Activated naive CD4-positive, alpha-beta T cell treated with anti-CD3 and anti-CD28 coated beads, Interleukin-2, amount 50 U/mL, for 72 hours (primary cell): ENCODE measurements at regions not wholly inside any gene's neighbourhood (a gene's known extent, or its start where the extent isn't known, plus 50 kb on each side); places are given as distances from the start of the nearest gene placed in this dataset.

Source experiments
- ATAC-seq, 2 donors: fragments of 150-1000 bp; cut with Tn5 transposase; 2 replicates each; pipeline ENCODE4 v1.10.0; 2021; ENCODE audit warnings: mild to moderate bottlenecking in 2 of 2, moderate library complexity in 2 of 2
- DNase-seq, 2 donors: peaks; one replicate each; pipeline ENCODE4 v3.0.0; 2021 to 2022; ENCODE audit warnings: low spot score in 2 of 2
- H3K27ac Mint-ChIP-seq, 2 donors: one replicate each; pipeline ENCODE4 v1.8.0; 2022; ENCODE audit warnings: mild to moderate bottlenecking in 2 of 2, mixed read lengths in 2 of 2
- H3K36me3 Mint-ChIP-seq, 2 donors: one replicate each; pipeline ENCODE4 v1.8.0; 2022; ENCODE audit warnings: mixed read lengths in 2 of 2
- H3K9me3 Mint-ChIP-seq, 2 donors: one replicate each; pipeline ENCODE4 v1.8.0; 2022; ENCODE audit warnings: mixed read lengths in 2 of 2

DNA sequence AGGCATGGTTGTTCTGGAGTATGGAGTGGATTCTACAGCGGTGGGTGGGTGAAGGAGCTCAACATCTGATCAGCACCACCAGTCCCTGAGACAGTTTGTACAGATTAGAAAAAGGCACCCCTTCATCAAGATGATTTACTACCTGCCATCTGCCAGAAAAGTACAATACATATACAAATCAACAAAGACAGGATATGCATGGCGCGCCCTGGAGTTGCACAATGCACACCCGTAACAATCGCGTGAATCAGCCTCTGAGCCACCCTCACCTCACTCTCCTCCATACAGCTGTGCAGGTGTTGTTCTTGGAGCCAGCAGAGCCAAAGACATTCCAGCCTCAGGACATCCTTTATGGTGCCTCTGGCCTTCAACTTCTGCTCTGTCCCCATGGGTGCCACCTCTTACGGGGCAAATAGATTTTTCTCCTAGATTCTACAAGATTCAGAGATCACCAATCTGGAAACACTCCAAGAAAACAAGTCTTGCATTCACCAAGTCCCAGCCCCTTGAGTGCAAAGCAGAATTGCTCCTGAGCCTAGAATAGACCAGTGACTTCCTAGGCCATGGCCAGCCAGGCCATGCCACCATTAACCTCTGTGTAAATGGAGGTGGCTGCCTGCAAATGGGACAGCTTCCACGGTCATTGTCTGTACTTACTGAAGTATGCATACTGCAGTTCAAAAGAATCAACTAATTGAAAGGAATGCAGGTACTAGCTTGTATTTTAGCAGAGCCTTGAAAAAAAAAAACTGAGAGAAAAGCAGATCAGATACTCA is 490.9 kb downstream of the SOX6 start:
- Mint-ChIP-seq H3K27ac (no peak overlapping the region), H3K36me3 (no peaks in the 10 kb centered on the region), H3K9me3 (peaks cover 4 to 9% of the 10 kb centered on the region in 2 donors)
- ATAC-seq (no peak), DNase-seq (no peak)

DNA sequence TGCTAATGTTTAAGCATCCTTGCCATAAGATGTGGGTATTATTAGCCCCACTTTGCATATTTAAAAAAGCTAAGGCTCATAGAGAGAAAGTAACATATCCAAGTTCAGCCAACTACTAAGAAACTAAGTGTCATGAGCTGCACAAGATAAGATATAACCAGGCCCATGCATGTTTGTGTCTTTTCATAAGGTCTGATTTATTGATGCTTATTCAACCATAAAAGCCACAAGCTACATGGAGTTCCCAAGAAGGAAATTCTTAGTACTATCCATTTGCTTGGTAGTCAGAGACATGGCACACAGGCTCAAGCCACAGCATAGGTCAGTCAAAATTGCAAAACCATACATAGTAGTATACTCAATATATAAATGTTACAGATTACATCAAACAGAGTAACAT is 488.5 kb downstream of the SOX6 start:
- Mint-ChIP-seq H3K9me3 (peaks cover 6% of the 10 kb centered on the region in 2 donors), H3K36me3 (no peaks in the 10 kb centered on the region), H3K27ac (no peak overlapping the region)
- ATAC-seq: no peak
- DNase-seq: no peak

DNA sequence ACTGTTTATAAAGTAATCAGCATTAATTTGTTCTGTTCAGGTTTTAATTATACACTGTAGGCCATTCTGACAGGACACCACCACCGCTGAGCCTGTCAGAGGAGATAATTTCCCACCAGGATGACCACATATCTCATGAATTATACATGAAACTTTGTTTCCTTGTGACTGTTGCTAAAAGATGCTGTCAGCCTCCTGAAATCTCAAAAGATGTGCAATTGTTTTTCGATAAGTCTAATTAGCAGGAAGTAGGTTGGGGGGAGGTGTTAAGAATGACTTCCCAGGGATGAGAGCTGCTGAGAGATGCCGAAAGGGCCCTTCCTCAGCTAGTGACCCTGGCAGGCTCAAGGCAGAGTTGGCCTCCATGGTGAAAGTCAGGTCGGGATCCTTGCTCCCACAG is 485.4 kb downstream of the SOX6 start:
- Mint-ChIP-seq H3K36me3 (no peaks in the 10 kb centered on the region), H3K27ac (no peak overlapping the region), H3K9me3 (peaks cover 0 to 6% of the 10 kb centered on the region in 2 donors)
- no peak for DNase-seq
- ATAC-seq: no peak

DNA sequence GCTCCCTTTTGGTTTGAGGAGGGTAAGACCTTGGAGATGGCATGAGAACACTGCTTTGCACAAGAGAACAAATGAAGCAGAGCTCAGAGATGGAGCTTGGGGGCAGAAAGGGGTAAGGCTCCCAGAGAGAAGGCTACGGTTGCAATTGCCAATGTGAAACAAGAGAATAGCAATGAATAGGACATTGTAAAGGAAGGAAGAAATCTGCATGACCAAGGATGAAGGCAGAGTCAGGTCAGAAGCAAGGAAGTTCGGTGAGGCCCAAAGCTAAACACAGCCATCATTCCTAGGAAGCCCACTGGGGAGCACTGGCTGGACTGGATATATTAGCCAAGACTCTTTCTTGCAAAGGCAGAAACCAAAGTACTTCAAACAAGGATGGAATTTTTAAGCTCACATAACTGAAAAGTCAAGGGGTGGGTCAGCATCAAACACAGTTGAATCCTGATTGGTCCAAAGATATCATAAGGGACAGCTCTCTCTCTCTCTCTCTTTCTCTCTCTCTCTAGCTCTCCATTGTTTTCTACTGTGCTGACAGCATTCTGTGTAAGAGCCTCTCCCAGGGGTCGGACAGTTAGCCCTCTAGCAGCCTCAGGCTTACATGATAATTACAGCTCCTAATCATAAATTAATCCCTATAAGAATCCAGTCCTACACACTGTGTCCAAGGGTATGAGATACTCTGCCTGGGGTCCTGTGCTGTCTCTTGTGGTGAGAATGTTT is 484.3 kb downstream of the SOX6 start:
- Mint-ChIP-seq H3K36me3 (no peaks in the 10 kb centered on the region), H3K9me3 (peaks cover 0 to 6% of the 10 kb centered on the region in 2 donors), H3K27ac (no peak overlapping the region)
- ATAC-seq (no peak), DNase-seq (no peak)

DNA sequence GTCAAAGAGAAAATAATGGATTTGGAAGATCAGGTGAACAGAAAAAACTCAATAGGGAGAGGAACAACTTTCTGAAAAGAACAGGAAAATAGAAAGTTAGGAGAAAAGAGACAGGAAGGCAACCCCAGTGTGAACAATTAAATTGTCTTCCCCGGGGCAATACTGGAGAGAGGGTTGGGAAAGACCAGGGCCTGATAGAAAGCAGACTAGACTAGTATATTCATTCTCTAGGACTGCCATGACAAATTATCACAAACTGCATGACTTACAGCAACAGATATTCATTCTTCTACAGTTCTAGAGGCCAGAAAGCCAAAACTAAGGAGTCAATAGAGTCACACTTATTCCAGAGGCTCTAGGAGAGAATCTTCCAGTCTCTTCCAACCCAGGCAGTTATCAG is 482.8 kb downstream of the SOX6 start:
- ATAC-seq (no peak), DNase-seq (no peak)
- no peak overlapping the region for H3K27ac Mint-ChIP-seq
- H3K36me3 Mint-ChIP-seq: no peaks in the 10 kb centered on the region
- H3K9me3 Mint-ChIP-seq: peaks cover 0 to 6% of the 10 kb centered on the region in 2 donors

DNA sequence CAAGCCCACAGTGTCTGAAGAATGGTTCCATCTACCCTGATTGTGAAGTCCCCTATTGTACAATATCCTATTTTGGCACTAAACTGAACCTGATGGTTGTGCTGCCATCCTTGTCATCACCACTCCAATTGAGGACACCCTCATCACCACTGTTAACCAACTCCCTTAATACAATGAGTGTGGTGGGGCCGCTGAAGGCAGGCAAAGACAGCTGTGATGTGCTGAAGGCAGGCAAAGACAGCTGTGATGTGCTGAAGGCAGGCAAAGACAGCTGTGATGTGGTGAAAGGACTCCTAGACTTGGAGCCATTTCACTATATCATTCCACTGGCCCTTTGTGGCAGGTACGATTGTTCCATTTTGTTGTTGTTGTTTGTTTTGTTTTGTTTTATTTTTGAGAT is 481.6 kb downstream of the SOX6 start:
- H3K9me3 Mint-ChIP-seq: peaks cover 0 to 7% of the 10 kb centered on the region in 2 donors
- ATAC-seq (no peak), DNase-seq (no peak)
- no peaks in the 10 kb centered on the region for H3K36me3 Mint-ChIP-seq
- no peak overlapping the region for H3K27ac Mint-ChIP-seq

DNA sequence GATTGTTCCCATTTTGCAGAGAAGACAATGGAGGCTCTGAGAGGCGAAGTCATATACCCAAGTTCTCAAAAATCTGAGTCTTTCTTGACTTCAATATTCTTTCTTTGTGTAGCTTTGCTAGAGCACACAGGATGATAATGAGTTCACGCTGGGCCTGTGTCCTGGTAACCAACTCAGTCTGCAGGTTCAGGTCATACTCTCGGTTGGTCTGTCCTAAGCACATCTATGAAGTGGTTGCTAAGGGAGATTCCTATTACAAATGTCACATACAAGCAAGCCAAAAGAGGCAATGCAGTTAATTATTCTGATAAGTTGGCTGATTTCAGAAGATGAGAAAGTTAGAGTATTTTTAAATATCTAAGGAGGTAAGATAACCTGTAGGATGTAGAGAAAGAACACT is 481.0 kb downstream of the SOX6 start:
- ATAC-seq (no peak), DNase-seq (no peak)
- no peaks in the 10 kb centered on the region for H3K36me3 Mint-ChIP-seq
- H3K27ac Mint-ChIP-seq: no peak overlapping the region
- H3K9me3 Mint-ChIP-seq: peaks cover 3 to 7% of the 10 kb centered on the region in 2 donors

DNA sequence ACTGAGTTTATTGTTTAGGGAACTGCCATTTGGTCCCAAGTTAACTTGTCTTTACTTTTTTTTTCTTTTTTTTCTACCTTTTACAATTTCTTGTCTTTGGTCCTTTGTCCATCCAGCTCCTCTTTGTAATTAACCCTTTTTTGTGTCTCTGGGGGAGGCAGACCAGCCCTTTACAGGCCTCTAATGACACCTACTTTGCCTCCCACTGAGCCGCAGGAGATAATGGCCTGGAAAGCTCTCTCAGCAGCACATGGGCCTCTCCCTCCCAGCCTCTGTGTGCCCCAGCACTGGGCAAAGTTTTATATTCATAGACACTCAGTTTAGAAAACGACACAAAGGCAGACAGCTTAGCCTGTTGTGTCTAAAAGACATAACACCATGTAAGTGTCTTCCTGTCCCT is 480.4 kb downstream of the SOX6 start:
- no peak for ATAC-seq

DNA sequence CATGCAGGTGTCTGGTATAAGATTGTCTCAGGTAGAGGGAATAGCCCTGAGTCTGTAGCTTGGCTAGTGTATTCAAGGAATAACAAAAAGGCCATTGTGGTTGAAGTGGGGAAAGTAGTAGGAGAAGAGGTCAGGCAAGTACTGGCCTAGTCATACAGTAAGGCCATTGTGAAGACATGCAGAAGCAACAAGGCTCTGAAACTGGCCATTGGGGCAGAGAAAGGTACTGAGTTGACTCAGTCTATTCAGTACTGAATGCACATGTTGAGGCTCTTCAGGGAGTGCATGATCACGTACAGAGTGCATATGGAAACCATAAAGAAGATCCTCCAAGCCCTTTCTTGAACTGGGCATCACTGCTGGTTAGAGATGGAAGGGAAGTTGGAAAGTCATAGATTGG is 477.6 kb downstream of the SOX6 start:
- no peaks in the 10 kb centered on the region for H3K36me3 Mint-ChIP-seq
- ATAC-seq (no peak), DNase-seq (no peak)
- peaks cover 3 to 4% of the 10 kb centered on the region in 2 donors for H3K9me3 Mint-ChIP-seq
- no peak overlapping the region for H3K27ac Mint-ChIP-seq

More for the DNA sequence above, 480.4 kb downstream of the SOX6 start:
- no peaks in the 10 kb centered on the region for H3K36me3 Mint-ChIP-seq
- DNase-seq: no peak
- peaks cover 3 to 7% of the 10 kb centered on the region in 2 donors for H3K9me3 Mint-ChIP-seq
- H3K27ac Mint-ChIP-seq: no peak overlapping the region

DNA sequence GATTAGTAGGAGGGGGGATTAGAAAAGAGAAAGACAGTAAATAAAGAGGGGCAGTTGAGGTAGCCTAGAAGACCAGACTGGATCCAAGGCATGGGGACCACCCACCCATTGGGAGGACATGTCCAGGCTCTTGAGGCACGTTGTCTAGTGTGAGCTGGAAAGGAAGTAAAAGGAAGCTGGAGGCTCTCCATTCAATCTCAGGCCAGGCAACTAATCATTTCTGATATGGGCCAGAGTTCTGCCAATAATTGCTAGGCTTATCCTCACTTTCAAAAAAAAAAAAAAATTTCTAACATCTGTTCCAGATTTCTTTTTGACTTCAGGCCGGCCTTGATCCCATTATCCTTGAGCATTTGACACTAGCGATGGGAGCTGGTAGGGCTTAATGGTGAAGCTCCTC is 476.1 kb downstream of the SOX6 start:
- no peak for ATAC-seq
- Mint-ChIP-seq H3K9me3 (peaks cover 3 to 4% of the 10 kb centered on the region in 2 donors), H3K36me3 (no peaks in the 10 kb centered on the region), H3K27ac (no peak overlapping the region)
- DNase-seq: no peak

DNA sequence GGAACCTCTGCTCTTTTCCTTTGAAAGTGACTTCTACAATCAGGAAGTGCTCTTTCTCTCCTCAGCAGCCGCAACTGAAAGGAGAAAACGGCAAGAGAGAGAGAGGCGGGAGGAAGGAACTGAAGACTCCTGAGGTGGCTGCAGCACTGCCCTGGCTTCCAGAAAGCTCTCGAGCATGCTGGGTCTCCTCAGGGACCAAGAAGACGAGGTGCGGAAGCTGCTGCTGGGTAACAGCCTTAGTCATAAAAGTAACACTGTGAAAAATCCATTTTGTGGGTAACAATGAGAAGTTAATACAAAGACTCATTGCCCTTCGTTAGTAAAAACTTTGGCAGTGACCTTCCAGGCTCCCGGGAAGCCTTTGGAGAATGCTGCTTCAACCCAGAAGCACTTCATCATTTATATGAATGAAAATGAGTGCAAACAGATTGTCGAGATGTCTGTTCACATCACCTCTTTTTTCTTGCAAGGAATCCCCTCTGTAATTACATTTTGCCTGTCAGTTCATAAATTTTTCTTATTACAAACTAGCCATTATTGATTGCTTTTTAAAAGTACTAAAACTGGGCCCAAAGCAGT is 473.4 kb downstream of the SOX6 start:
- peaks cover 3 to 4% of the 10 kb centered on the region in 2 donors for H3K9me3 Mint-ChIP-seq
- H3K27ac Mint-ChIP-seq: no peak overlapping the region
- ATAC-seq (no peak), DNase-seq (no peak)
- H3K36me3 Mint-ChIP-seq: no peaks in the 10 kb centered on the region

DNA sequence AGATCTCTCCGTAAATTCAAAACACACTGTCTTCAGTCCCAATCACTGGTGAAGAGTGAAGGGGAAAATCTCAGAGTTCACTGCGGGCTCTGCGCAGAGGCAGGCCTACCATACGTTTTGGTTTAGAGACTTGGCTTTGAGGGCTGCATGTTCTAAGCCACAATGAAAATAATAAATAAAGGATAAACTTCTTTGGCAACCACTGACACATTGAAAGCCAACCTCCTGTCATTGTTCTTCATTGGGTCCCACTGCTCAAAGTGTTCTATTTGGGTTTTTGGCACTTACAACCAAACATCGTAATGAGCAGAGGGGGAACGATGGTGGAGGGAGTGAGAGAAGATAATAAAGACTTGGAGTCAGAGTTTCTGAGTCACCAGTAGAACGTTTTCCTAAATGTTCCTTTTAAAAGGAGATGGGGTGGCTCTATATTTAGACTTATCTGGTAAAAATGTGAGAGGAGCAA is 472.9 kb downstream of the SOX6 start:
- peaks cover 3% of the 10 kb centered on the region in 2 donors for H3K9me3 Mint-ChIP-seq
- DNase-seq (no peak), ATAC-seq (no peak)
- H3K27ac Mint-ChIP-seq: no peak overlapping the region
- H3K36me3 Mint-ChIP-seq: no peaks in the 10 kb centered on the region

DNA sequence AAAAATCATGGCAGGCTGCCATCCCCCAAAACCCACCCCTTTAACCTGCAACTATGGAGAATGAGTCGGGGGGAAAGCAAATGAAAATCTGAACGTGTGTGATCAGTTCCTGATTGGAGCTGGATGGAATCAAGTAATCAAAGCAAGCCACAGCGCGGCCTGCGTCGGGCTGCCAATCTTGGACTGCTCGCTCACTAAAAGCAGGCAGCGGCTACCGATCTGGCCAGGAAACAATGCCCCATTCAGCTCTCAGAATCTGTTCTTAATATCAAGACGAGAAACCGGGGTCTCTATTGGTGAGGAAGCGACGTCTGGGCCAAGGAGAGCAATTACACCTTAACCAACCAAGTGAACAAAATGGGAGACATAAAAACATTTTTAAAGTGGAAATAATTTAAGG is 472.2 kb downstream of the SOX6 start:
- Mint-ChIP-seq H3K27ac (no peak overlapping the region), H3K9me3 (peaks cover 0 to 3% of the 10 kb centered on the region in 2 donors), H3K36me3 (no peaks in the 10 kb centered on the region)
- ATAC-seq (no peak), DNase-seq (no peak)

DNA sequence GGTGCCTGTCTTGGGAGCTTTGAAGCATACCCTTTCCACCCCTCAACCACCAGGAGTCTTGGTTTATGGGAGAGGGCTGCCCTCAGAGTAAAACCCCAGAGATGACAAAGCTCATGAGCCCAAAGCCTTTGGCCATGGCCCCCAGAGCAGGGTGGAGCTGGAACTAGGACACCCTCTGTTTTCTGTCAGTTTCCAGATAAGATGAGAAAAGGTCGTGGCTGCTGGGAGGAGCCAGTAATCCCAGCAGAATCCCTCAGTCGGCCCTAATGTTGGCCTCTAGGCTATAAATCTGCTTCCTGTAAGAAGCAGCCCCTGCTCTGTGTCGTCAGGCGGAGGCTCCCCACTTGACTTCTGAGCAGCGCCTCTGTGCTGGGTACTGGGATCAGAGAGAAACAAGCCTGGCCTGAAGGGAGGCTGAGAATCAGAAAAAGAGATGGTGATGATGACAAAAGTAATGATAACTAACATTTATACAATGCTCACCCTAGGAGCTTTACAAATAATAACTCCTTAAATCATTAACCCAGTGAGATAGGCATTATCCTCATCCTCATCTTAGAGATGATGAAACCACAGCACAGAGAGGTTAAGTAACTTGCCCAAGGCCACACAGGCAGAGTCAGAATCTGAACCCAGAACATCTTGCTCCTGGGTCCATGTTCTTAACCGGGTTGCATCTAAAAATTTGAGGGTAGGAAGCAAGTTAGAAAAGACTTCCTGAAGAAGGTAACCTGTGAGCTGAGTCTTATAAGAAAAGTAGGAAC is 471.4 kb downstream of the SOX6 start:
- Mint-ChIP-seq H3K27ac (no peak overlapping the region), H3K9me3 (peaks cover 0 to 2% of the 10 kb centered on the region in 2 donors), H3K36me3 (no peaks in the 10 kb centered on the region)
- no peak for DNase-seq
- ATAC-seq: no peak

DNA sequence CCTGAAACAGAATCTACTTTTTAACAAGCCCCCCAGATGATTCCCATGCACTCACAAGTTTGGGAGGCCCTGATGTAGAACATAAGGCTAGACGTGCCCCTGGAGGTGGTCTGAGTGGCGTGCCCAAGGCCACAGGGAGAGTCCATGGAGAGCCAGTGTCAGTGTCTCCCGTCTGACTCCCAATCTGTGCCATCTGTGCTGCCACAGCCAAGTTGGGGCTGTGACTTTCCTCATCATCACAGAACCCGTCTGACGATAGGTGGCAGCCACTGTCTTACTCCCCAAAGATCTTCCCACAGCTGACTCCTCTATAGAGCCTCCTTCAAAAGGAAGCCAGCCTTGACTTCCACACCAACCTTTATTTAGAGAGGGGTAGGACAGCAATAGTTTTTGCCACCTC is 470.5 kb downstream of the SOX6 start:
- no peak for ATAC-seq

DNA sequence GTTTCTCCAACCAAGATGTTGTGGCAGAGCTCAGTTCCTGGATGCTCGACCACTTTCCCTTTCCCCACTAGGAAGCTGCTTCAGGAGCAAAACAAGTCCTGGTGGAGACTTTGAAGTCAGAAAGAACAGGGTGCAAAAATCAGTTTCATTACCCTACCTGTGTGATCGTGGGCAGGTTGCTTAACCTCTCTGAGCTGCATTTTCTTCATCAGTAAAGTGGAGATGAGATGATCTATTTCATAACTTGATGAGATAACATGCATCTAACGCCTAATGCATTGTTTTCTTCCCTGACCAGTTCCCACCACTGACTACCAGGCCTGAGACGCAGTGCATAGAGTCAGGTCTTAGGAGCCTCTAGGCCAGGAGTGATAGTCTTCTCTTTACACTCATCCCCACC is 470.0 kb downstream of the SOX6 start:
- Mint-ChIP-seq H3K9me3 (no peaks in the 10 kb centered on the region), H3K36me3 (no peaks in the 10 kb centered on the region), H3K27ac (peak overlapping the region in 1 of 2 donors; percentile 50)
- ATAC-seq: no peak
- no peak for DNase-seq

More for the DNA sequence above, 470.5 kb downstream of the SOX6 start:
- no peaks in the 10 kb centered on the region for H3K36me3 Mint-ChIP-seq
- no peak overlapping the region for H3K27ac Mint-ChIP-seq
- no peaks in the 10 kb centered on the region for H3K9me3 Mint-ChIP-seq
- DNase-seq: no peak

DNA sequence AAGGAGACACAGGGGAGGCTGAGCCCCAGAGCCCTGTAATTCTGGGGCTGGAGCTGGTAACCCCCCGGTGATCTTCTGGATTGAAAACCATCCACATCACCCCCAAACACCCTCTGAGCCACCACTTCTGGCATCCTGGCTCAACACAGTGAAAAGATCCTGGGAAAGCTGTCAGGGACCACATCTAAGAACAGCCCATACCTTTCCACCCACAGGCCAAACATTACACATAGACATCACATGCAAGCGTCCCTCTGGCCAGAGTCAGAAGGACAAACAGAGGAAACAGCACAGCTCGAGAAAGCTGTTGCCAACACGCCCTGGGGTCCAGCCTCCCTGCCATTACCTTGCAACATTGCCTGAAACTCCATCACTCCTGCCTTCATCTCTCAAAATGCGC is 469.5 kb downstream of the SOX6 start:
- DNase-seq: no peak
- H3K27ac Mint-ChIP-seq: no peak overlapping the region
- H3K36me3 Mint-ChIP-seq: no peaks in the 10 kb centered on the region
- no peak for ATAC-seq
- H3K9me3 Mint-ChIP-seq: no peaks in the 10 kb centered on the region
